Activated CD8-positive, alpha-beta T cell treated with anti-CD3 and anti-CD28 coated beads for 36 hours (primary cell): ENCODE measurements at regions not wholly inside any gene's neighbourhood (a gene's known extent, or its start where the extent isn't known, plus 50 kb on each side); places are given as distances from the start of the nearest gene placed in this dataset.

Source experiments
- ATAC-seq: fragments of 200-7000 bp; cut with Tn5 transposase; one replicate; pipeline ENCODE4 v1.10.0; 2021; ENCODE audit warnings: mild to moderate bottlenecking, moderate library complexity
- CTCF ChIA-PET: fragments of 350-600 bp; sonication (Branson Sonifier 250); formaldehyde crosslinking; loops from one replicate; lab custom pipeline; 2021; ENCODE audit warnings: antibody characterized with exemption; lab: Charles Lee
- POLR2A ChIA-PET: fragments of 350-600 bp; sonication (Branson Sonifier 250); formaldehyde crosslinking; loops from one replicate; lab custom pipeline; 2021; ENCODE audit warnings: antibody characterized with exemption; lab: Charles Lee
- DNase-seq: peaks from one replicate; pipeline ENCODE4 v3.0.0-alpha.2; 2020
- H3K27ac Mint-ChIP-seq: one replicate; pipeline ENCODE4 v1.8.0; 2021; ENCODE audit warnings: mild to moderate bottlenecking, mixed read lengths
- H3K27me3 Mint-ChIP-seq: one replicate; pipeline ENCODE4 v1.8.0; 2021; ENCODE audit warnings: mixed read lengths
- H3K36me3 Mint-ChIP-seq: one replicate; pipeline ENCODE4 v1.8.0; 2021; ENCODE audit warnings: low read depth, mixed read lengths
- H3K4me1 Mint-ChIP-seq: one replicate; pipeline ENCODE4 v1.8.0; 2021; ENCODE audit warnings: low read depth, mixed read lengths
- H3K4me3 Mint-ChIP-seq: one replicate; pipeline ENCODE4 v1.8.0; 2021; ENCODE audit warnings: mild to moderate bottlenecking, moderate library complexity, mixed read lengths
- H3K9me3 Mint-ChIP-seq: one replicate; pipeline ENCODE4 v1.8.0; 2021; ENCODE audit warnings: mixed read lengths
- CTCF ChIP-seq: fragments of 200-600 bp; IDR thresholded peaks from one replicate; pipeline ENCODE4 v1.8.0; 2022; ENCODE audit warnings: antibody characterized with exemption, mild to moderate bottlenecking
- intact Hi-C: fragments of 100-400 bp; cut with micrococcal nuclease; formaldehyde crosslinking; loops from one replicate; pipeline ENCODE4 v1.10.0; 2022

GRCh38 chr1:238660849-238661248 lies 725.5 kb upstream of the CHRM3 start:
- ChIA-PET CTCF (no interaction called here), POLR2A (no interaction called here)
- H3K27ac Mint-ChIP-seq, result no peak overlapping the region
- no peak for ATAC-seq
- no peak overlapping the region for H3K4me3 Mint-ChIP-seq
- H3K9me3 Mint-ChIP-seq, result no peaks in the 10 kb centered on the region
- intact Hi-C loops, result no loop called here
- TF ChIP-seq CTCF, result no peak
- no peaks in the 10 kb centered on the region for H3K36me3 Mint-ChIP-seq
- no peak for DNase-seq
- no peaks in the 10 kb centered on the region for H3K4me1 Mint-ChIP-seq
- no peaks in the 10 kb centered on the region for H3K27me3 Mint-ChIP-seq

GRCh38 chr1:238658763-238659162 lies 727.6 kb upstream of the CHRM3 start:
- ATAC-seq, result no peak
- Mint-ChIP-seq H3K27me3 (no peaks in the 10 kb centered on the region), H3K4me3 (no peak overlapping the region), H3K4me1 (no peaks in the 10 kb centered on the region), H3K9me3 (no peaks in the 10 kb centered on the region), H3K36me3 (no peaks in the 10 kb centered on the region), H3K27ac (no peak overlapping the region)
- ChIA-PET CTCF (no interaction called here), POLR2A (no interaction called here)
- no peak for TF ChIP-seq CTCF
- intact Hi-C loops, result no loop called here
- DNase-seq, result no peak

GRCh38 chr1:238653693-238654321 lies 732.6 kb upstream of the CHRM3 start:
- POLR2A ChIA-PET, result no interaction called here
- Mint-ChIP-seq H3K27me3 (no peaks in the 10 kb centered on the region), H3K4me3 (no peak overlapping the region), H3K36me3 (no peaks in the 10 kb centered on the region), H3K4me1 (no peaks in the 10 kb centered on the region), H3K9me3 (peaks cover 2% of the 10 kb centered on the region), H3K27ac (no peak overlapping the region)
- intact Hi-C loops, result no loop called here
- ATAC-seq (no peak), DNase-seq (no peak)
- no peak for TF ChIP-seq CTCF
- CTCF ChIA-PET, result no interaction called here

- H3K36me3 Mint-ChIP-seq, result no peaks in the 10 kb centered on the region
- H3K27me3 Mint-ChIP-seq, result no peaks in the 10 kb centered on the region
- no peak for TF ChIP-seq CTCF
- no peak overlapping the region for H3K27ac Mint-ChIP-seq
- H3K9me3 Mint-ChIP-seq, result peaks cover 2% of the 10 kb centered on the region
- ATAC-seq (no peak), DNase-seq (no peak)
- H3K4me3 Mint-ChIP-seq, result no peak overlapping the region
- CTCF ChIA-PET, result no interaction called here
- H3K4me1 Mint-ChIP-seq, result no peaks in the 10 kb centered on the region
- POLR2A ChIA-PET, result no interaction called here
- intact Hi-C loops, result no loop called here
Measured at GRCh38 chr1:238652346-238652968, 733.9 kb upstream of the CHRM3 start.

GRCh38 chr1:238649200-238649599 lies 737.2 kb upstream of the CHRM3 start:
- Mint-ChIP-seq H3K27me3 (no peaks in the 10 kb centered on the region), H3K4me3 (no peak overlapping the region), H3K4me1 (no peaks in the 10 kb centered on the region), H3K36me3 (no peaks in the 10 kb centered on the region), H3K9me3 (peaks cover 2% of the 10 kb centered on the region), H3K27ac (no peak overlapping the region)
- POLR2A ChIA-PET, result interaction anchor here (0.6 kb wide), 1 partner anchor 92 kb away, joined by 3 read pairs; no protein-coding TSS in a partner anchor
- ATAC-seq (no peak), DNase-seq (no peak)
- no peak for TF ChIP-seq CTCF
- intact Hi-C loops, result no loop called here
- CTCF ChIA-PET, result interaction anchor here (0.8 kb wide), 1 partner anchor 10 kb away, joined by 3 read pairs; no protein-coding TSS in a partner anchor
